ENCODE measurements at regions not wholly inside any gene's neighbourhood (a gene's known extent, or its start where the extent isn't known, plus 50 kb on each side); places are given as distances from the start of the nearest gene placed in this dataset.

DNA sequence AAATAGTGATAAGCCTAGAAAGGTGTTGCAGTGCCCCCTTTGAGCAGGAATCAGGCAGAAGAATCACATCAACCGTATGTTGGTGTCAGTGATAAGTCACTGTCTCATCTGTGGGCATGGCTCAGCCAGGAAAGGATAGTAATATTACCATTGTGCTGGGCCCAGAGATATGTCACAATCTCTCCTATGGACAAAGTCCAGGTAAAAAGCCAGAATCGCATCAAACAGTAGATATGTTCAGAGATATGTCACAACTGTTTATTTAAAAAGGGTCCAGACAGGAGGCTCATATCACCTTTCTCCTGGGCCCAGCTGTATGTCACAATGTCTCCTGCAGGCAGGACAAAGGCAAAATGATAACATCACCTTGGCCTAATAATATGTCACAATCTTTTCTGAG is 241.4 kb downstream of the RPS4Y2 start:
- TF ChIP-seq, protein P1, sequence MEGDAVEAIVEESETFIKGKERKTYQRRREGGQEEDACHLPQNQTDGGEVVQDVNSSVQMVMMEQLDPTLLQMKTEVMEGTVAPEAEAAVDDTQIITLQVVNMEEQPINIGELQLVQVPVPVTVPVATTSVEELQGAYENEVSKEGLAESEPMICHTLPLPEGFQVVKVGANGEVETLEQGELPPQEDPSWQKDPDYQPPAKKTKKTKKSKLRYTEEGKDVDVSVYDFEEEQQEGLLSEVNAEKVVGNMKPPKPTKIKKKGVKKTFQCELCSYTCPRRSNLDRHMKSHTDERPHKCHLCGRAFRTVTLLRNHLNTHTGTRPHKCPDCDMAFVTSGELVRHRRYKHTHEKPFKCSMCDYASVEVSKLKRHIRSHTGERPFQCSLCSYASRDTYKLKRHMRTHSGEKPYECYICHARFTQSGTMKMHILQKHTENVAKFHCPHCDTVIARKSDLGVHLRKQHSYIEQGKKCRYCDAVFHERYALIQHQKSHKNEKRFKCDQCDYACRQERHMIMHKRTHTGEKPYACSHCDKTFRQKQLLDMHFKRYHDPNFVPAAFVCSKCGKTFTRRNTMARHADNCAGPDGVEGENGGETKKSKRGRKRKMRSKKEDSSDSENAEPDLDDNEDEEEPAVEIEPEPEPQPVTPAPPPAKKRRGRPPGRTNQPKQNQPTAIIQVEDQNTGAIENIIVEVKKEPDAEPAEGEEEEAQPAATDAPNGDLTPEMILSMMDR (IDR thresholded peaks at IDR 0.05) = no peak
- TF ChIP-seq POLR2A (IDR thresholded peaks at IDR 0.05) (no peak), POLR2AphosphoS5 (IDR thresholded peaks at IDR 0.05) (no peak)
